ENCODE measurements at regions not wholly inside any gene's neighbourhood (a gene's known extent, or its start where the extent isn't known, plus 50 kb on each side); places are given as distances from the start of the nearest gene placed in this dataset.

- TF ChIP-seq, protein P1, sequence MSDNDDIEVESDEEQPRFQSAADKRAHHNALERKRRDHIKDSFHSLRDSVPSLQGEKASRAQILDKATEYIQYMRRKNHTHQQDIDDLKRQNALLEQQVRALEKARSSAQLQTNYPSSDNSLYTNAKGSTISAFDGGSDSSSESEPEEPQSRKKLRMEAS (IDR thresholded peaks at IDR 0.05; ENCODE audit: low read depth, low read length): no peak
These were observed 205.6 kb upstream of the SGO1 start (continued) for GRCh38 chr3:20391644-20392043.

GRCh38 chr3:20388971-20389370 lies 203.0 kb upstream of the SGO1 start:
- H3K9me3 ChIP-seq (replicated peaks; ENCODE audit: control insufficient read depth, insufficient read depth, low read length): no peaks in the 10 kb centered on the region
- RAD21 ChIA-PET (ENCODE audit: unreplicated experiment): no interaction called here
- H3K4me3 ChIP-seq: no peak overlapping the region
- no peak for DNase-seq (ENCODE audit: low read depth, low spot score)
- CTCF ChIA-PET: no interaction called here
- POLR2A ChIA-PET: no interaction called here
- ATAC-seq: no peak
- no peaks in the 10 kb centered on the region for H3K27me3 ChIP-seq (replicated peaks in 1 of 2; ENCODE audit: control insufficient read depth in 2 of 2, insufficient read depth in 2 of 2, low read length in 1 of 2)
- intact Hi-C loops (cut with micrococcal nuclease; ENCODE audit: unreplicated experiment): no loop called here
- no peaks in the 10 kb centered on the region for H3K4me1 ChIP-seq (ENCODE audit: control insufficient read depth, insufficient read depth, low read length)
- no peak overlapping the region for H3K9ac ChIP-seq (ENCODE audit: control insufficient read depth, insufficient read depth, low read length)
- SMC1A ChIA-PET (ENCODE audit: uncharacterized antibody, unreplicated experiment): interaction anchor here (0.6 kb wide), 1 partner anchor 157 kb away, joined by 3 read pairs; no protein-coding TSS in a partner anchor
- no peaks in the 10 kb centered on the region for H3K79me2 ChIP-seq (ENCODE audit: control insufficient read depth, insufficient read depth, low read length)
- 9% methylated on average over 1 of the region's 1 CpG for WGBS (ENCODE audit: insufficient coverage, insufficient replicate concordance, low lambda C conversion rate, missing lambda C conversion rate)
- no peaks in the 10 kb centered on the region for H3K36me3 ChIP-seq (ENCODE audit: control insufficient read depth in 2 of 2, insufficient read depth in 2 of 2, low read length in 1 of 2)
- FAIRE-seq: no peak
- BruUV-seq (replicated peaks): no TSS peak
- H3K27ac ChIP-seq (ENCODE audit: control insufficient read depth, insufficient read depth): no peak overlapping the region
- no peak overlapping the region for H3K4me2 ChIP-seq (ENCODE audit: control insufficient read depth, insufficient read depth)
- H2AFZ ChIP-seq (ENCODE audit: control insufficient read depth, low read depth, low read length): no peak overlapping the region
- H4K20me1 ChIP-seq (ENCODE audit: control insufficient read depth, insufficient read depth): no peaks in the 10 kb centered on the region
- in situ Hi-C loops (cut with MboI): no loop called here
- TF ChIP-seq EGR1 (IDR thresholded peaks at IDR 0.05; ENCODE audit: borderline replicate concordance in 1 of 2, low read depth in 2 of 2, low read length in 2 of 2) (no peak), TCF7 (IDR thresholded peaks at IDR 0.05; ENCODE audit: borderline replicate concordance) (no peak), MXI1 (IDR thresholded peaks at IDR 0.05; ENCODE audit: low read depth, low read length) (no peak), PML (IDR thresholded peaks at IDR 0.05; ENCODE audit: low read length) (no peak)
- TF ChIP-seq, protein P2, sequence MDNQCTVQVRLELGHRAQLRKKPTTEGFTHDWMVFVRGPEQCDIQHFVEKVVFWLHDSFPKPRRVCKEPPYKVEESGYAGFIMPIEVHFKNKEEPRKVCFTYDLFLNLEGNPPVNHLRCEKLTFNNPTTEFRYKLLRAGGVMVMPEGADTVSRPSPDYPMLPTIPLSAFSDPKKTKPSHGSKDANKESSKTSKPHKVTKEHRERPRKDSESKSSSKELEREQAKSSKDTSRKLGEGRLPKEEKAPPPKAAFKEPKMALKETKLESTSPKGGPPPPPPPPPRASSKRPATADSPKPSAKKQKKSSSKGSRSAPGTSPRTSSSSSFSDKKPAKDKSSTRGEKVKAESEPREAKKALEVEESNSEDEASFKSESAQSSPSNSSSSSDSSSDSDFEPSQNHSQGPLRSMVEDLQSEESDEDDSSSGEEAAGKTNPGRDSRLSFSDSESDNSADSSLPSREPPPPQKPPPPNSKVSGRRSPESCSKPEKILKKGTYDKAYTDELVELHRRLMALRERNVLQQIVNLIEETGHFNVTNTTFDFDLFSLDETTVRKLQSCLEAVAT (IDR thresholded peaks at IDR 0.05): no peak
- TF ChIP-seq, protein P3, sequence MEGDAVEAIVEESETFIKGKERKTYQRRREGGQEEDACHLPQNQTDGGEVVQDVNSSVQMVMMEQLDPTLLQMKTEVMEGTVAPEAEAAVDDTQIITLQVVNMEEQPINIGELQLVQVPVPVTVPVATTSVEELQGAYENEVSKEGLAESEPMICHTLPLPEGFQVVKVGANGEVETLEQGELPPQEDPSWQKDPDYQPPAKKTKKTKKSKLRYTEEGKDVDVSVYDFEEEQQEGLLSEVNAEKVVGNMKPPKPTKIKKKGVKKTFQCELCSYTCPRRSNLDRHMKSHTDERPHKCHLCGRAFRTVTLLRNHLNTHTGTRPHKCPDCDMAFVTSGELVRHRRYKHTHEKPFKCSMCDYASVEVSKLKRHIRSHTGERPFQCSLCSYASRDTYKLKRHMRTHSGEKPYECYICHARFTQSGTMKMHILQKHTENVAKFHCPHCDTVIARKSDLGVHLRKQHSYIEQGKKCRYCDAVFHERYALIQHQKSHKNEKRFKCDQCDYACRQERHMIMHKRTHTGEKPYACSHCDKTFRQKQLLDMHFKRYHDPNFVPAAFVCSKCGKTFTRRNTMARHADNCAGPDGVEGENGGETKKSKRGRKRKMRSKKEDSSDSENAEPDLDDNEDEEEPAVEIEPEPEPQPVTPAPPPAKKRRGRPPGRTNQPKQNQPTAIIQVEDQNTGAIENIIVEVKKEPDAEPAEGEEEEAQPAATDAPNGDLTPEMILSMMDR (IDR thresholded peaks at IDR 0.05 in 2 of 3, conservative IDR thresholded peaks at IDR 0.05 in 1 of 3; ENCODE audit: control insufficient read depth in 2 of 3, extremely low read depth in 1 of 3, insufficient read depth in 1 of 3, low read depth in 3 of 3, low read length in 3 of 3): no peak
